Osteoblast (primary cell): ENCODE measurements at regions not wholly inside any gene's neighbourhood (a gene's known extent, or its start where the extent isn't known, plus 50 kb on each side); places are given as distances from the start of the nearest gene placed in this dataset.

Experiments used
- DNase-seq: peaks from one replicate; pipeline ENCODE4 v3.0.0; 2011; ENCODE audit warnings: low spot score, mixed read lengths; ENCODE audit not compliant: insufficient read length; ENCODE audit errors: missing footprints
- H2AFZ ChIP-seq: 2 replicates; pipeline ENCODE4 v1.6.0; 2011; ENCODE audit warnings: mild to moderate bottlenecking, low read length
- H3K27ac ChIP-seq: 2 replicates; pipeline ENCODE4 v1.5.1; 2011; ENCODE audit warnings: mild to moderate bottlenecking, low read depth, low read length, moderate library complexity
- H3K27me3 ChIP-seq: 2 replicates; pipeline ENCODE4 v1.6.0; 2012; ENCODE audit warnings: mild to moderate bottlenecking, control low read depth, inconsistent platforms, low read length, moderate library complexity; ENCODE audit not compliant: insufficient read depth
- H3K36me3 ChIP-seq: 2 replicates; pipeline ENCODE4 v1.5.1; 2011; ENCODE audit warnings: mild to moderate bottlenecking, low read length, control low read depth, moderate library complexity; ENCODE audit not compliant: insufficient read depth
- H3K4me1 ChIP-seq: 2 replicates; pipeline ENCODE4 v1.5.1; 2011; ENCODE audit warnings: mild to moderate bottlenecking, low read length, control low read depth, moderate library complexity; ENCODE audit not compliant: insufficient read depth
- H3K4me2 ChIP-seq: 2 replicates; pipeline ENCODE4 v1.6.0; 2011; ENCODE audit warnings: mild to moderate bottlenecking, low read length; ENCODE audit not compliant: insufficient read depth
- H3K4me3 ChIP-seq: fragments of 200-600 bp; sonication (generic); 3 replicates; pipeline ENCODE4 v1.5.1; 2012; ENCODE audit warnings: mild to moderate bottlenecking, low read length, inconsistent platforms; ENCODE audit not compliant: insufficient read depth
- H3K79me2 ChIP-seq: 2 replicates; pipeline ENCODE4 v1.6.0; 2012; ENCODE audit warnings: mild to moderate bottlenecking, low read length, control low read depth, inconsistent platforms; ENCODE audit not compliant: insufficient read depth
- H3K9me3 ChIP-seq: 2 replicates; pipeline ENCODE4 v1.5.1; 2011; ENCODE audit warnings: low read depth, low read length, control low read depth
- H4K20me1 ChIP-seq: 2 replicates; pipeline ENCODE4 v1.6.0; 2012; ENCODE audit warnings: mild to moderate bottlenecking, low read length, control low read depth; ENCODE audit not compliant: insufficient read depth
- CTCF ChIP-seq: IDR thresholded peaks from 2 replicates; pipeline ENCODE4 v1.5.1; 2011; ENCODE audit warnings: mild to moderate bottlenecking, low read depth, low read length, moderate library complexity; ENCODE audit errors: extremely low read depth

- no peaks in the 10 kb centered on the region for H3K4me1 ChIP-seq
- no peak for TF ChIP-seq CTCF
- no peaks in the 10 kb centered on the region for H3K9me3 ChIP-seq
- H3K27me3 ChIP-seq, result no peaks in the 10 kb centered on the region
- no peak overlapping the region for H3K4me3 ChIP-seq
- no peaks in the 10 kb centered on the region for H3K36me3 ChIP-seq
- no peak overlapping the region for H2AFZ ChIP-seq
- no peak overlapping the region for H3K27ac ChIP-seq
- no peaks in the 10 kb centered on the region for H3K79me2 ChIP-seq
- H3K4me2 ChIP-seq, result no peak overlapping the region
- DNase-seq, result no peak
- H4K20me1 ChIP-seq, result no peaks in the 10 kb centered on the region
These were observed 309.4 kb downstream of the KCNC2 start for GRCh38 chr12:74900232-74900631.

GRCh38 chr12:74903522-74903921 is 306.1 kb downstream of the KCNC2 start:
- Histone ChIP-seq H3K4me2 (no peak overlapping the region), H3K79me2 (no peaks in the 10 kb centered on the region), H3K9me3 (no peaks in the 10 kb centered on the region), H3K4me1 (no peaks in the 10 kb centered on the region), H3K27ac (no peak overlapping the region), H3K4me3 (no peak overlapping the region), H3K27me3 (no peaks in the 10 kb centered on the region), H2AFZ (no peak overlapping the region), H4K20me1 (no peaks in the 10 kb centered on the region), H3K36me3 (no peaks in the 10 kb centered on the region)
- TF ChIP-seq CTCF, result peak; percentile 35
- DNase-seq, result no peak

GRCh38 chr12:74906224-74906623 is 303.4 kb downstream of the KCNC2 start:
- no peak for DNase-seq
- no peak for TF ChIP-seq CTCF
- Histone ChIP-seq H3K4me3 (no peak overlapping the region), H3K27me3 (no peaks in the 10 kb centered on the region), H4K20me1 (no peaks in the 10 kb centered on the region), H3K9me3 (no peaks in the 10 kb centered on the region), H3K4me2 (no peak overlapping the region), H2AFZ (no peak overlapping the region), H3K27ac (no peak overlapping the region), H3K79me2 (no peaks in the 10 kb centered on the region), H3K4me1 (no peaks in the 10 kb centered on the region), H3K36me3 (no peaks in the 10 kb centered on the region)

GRCh38 chr12:74910831-74911230 is 298.8 kb downstream of the KCNC2 start:
- no peaks in the 10 kb centered on the region for H3K4me1 ChIP-seq
- H3K36me3 ChIP-seq, result no peaks in the 10 kb centered on the region
- H3K79me2 ChIP-seq, result no peaks in the 10 kb centered on the region
- no peak for TF ChIP-seq CTCF
- H3K9me3 ChIP-seq, result no peaks in the 10 kb centered on the region
- H3K4me3 ChIP-seq, result no peak overlapping the region
- H2AFZ ChIP-seq, result no peak overlapping the region
- no peak overlapping the region for H3K27ac ChIP-seq
- H3K4me2 ChIP-seq, result no peak overlapping the region
- no peak for DNase-seq
- no peaks in the 10 kb centered on the region for H3K27me3 ChIP-seq
- no peaks in the 10 kb centered on the region for H4K20me1 ChIP-seq
